ENCODE measurements at regions not wholly inside any gene's neighbourhood (a gene's known extent, or its start where the extent isn't known, plus 50 kb on each side); places are given as distances from the start of the nearest gene placed in this dataset.

DNA sequence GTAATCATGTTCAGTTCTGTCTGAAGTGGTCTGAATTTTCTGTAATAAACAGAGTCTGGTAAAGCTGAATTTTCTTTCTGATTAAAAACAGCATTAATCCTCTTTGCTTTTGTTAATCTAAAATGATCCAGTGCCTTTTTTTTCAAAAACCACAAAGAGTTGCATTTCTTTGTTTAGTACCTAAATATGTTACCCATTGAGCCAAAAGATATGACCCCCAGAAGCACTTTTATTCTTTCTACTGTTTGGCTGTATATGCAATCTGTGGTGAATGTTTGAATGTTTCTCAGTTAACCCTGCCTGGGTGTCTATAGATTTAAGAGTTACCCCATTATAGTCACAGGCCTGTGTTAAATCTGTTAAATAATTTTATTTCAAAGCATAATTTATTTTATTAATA is 394.8 kb downstream of the PTPRC start:
- TF ChIP-seq, protein P1, sequence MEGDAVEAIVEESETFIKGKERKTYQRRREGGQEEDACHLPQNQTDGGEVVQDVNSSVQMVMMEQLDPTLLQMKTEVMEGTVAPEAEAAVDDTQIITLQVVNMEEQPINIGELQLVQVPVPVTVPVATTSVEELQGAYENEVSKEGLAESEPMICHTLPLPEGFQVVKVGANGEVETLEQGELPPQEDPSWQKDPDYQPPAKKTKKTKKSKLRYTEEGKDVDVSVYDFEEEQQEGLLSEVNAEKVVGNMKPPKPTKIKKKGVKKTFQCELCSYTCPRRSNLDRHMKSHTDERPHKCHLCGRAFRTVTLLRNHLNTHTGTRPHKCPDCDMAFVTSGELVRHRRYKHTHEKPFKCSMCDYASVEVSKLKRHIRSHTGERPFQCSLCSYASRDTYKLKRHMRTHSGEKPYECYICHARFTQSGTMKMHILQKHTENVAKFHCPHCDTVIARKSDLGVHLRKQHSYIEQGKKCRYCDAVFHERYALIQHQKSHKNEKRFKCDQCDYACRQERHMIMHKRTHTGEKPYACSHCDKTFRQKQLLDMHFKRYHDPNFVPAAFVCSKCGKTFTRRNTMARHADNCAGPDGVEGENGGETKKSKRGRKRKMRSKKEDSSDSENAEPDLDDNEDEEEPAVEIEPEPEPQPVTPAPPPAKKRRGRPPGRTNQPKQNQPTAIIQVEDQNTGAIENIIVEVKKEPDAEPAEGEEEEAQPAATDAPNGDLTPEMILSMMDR (IDR thresholded peaks at IDR 0.05): no peak
- no peak for TF ChIP-seq POLR2A (IDR thresholded peaks at IDR 0.05)
- no peak for TF ChIP-seq POLR2AphosphoS5 (IDR thresholded peaks at IDR 0.05; ENCODE audit: insufficient read depth in 1 of 2, low read depth in 1 of 2)

All from vagina (tissue), 2 donors.